ENCODE measurements at regions not wholly inside any gene's neighbourhood (a gene's known extent, or its start where the extent isn't known, plus 50 kb on each side); places are given as distances from the start of the nearest gene placed in this dataset.

DNA sequence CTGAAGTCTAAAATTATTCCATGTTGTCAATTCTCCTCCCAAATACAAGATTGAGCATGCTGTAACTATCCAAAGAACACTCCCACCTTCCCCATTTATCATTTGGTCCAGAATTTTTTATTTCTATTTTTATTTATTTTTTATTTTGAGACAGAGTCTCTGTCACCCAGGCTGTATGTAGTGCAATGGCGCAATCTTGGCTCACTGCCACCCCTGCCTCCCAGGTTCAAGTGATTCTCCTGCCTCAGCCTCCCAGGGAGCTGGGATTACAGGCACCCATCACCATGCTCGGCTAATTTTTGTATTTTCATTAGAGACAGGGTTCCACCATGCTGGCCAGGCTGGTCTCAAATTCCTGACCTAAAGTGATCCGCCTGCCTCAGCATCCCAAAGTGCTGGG is 306.8 kb downstream of the KLF12 start:
- TF ChIP-seq, protein P1, sequence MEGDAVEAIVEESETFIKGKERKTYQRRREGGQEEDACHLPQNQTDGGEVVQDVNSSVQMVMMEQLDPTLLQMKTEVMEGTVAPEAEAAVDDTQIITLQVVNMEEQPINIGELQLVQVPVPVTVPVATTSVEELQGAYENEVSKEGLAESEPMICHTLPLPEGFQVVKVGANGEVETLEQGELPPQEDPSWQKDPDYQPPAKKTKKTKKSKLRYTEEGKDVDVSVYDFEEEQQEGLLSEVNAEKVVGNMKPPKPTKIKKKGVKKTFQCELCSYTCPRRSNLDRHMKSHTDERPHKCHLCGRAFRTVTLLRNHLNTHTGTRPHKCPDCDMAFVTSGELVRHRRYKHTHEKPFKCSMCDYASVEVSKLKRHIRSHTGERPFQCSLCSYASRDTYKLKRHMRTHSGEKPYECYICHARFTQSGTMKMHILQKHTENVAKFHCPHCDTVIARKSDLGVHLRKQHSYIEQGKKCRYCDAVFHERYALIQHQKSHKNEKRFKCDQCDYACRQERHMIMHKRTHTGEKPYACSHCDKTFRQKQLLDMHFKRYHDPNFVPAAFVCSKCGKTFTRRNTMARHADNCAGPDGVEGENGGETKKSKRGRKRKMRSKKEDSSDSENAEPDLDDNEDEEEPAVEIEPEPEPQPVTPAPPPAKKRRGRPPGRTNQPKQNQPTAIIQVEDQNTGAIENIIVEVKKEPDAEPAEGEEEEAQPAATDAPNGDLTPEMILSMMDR (IDR thresholded peaks at IDR 0.05; ENCODE audit: low read depth, low read length, missing control alignments), result no peak
- no peak for DNase-seq (ENCODE audit: extremely low read depth, low read depth)
- no peak overlapping the region for H3K4me3 ChIP-seq (replicated peaks; ENCODE audit: low read depth, low read length)

DNA sequence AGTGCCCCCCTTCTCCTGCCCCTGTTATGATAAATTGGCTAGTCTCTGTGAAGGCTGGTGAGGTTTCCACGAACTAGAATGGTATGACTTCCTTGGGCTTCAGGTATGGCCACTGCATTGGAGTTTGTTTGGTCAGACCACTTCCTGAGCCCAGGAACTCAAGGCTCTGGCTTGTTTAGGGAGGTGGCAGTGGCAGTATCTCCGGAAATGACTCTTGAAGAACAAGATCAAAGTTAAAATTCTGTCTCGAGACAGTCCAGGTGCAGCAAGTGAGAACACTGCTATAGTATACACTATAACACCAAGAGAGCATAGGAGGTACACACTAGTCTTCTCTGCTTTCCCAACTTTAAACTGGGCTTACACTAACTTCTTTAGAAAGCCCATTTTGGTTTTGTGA is 309.1 kb downstream of the KLF12 start:
- TF ChIP-seq, protein P1 (IDR thresholded peaks at IDR 0.05; ENCODE audit: low read depth, low read length, missing control alignments), result no peak

DNA sequence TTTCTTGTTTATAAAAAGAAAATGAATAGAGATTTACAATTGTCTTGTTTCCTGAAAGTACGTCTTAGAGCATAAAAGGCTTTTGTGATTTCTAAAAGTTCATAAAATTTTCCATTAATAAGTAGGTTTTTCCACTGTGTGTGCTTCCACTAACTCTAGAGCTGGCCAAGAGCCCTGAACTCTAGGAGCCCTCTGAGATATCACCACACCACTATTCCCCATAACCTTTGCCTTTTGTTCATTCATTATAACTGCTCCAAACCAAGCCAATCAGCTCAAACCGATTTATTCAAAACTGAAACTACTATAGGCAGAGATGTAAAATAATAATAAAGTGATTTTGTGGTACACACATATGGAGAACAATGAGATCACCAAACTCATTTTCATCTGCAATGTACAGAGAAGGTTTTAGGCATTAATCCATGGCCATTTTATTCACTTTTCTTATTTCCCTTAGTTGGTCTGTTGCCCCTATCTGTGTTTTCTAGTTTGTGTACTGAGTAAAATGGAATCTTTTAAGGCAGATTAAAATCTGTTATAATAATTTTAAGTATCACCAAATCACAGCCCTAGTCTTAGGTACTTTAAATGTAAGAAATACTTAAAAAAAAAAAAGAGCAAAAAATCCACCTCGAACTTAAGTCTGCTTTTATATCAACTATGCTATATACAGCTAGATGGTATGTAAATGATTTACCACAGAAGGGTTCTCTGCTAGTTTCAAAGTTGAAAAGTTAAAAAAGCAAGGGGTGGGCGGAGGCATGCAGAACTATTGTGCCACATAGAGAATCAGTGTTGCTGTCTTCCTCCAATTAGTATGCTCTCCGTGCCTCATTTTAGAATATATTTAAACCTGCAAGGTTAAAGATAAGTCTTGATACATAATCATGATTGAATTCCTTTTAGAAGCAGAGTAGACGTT is 311.3 kb downstream of the KLF12 start:
- TF ChIP-seq, protein P1 (IDR thresholded peaks at IDR 0.05; ENCODE audit: low read depth, low read length, missing control alignments), result no peak
- DNase-seq (ENCODE audit: extremely low read depth, low read depth), result no peak
- H3K4me3 ChIP-seq (replicated peaks; ENCODE audit: low read depth, low read length), result no peak overlapping the region

More for the DNA sequence above, 309.1 kb downstream of the KLF12 start:
- no peak for DNase-seq (ENCODE audit: extremely low read depth, low read depth)
- H3K4me3 ChIP-seq (replicated peaks; ENCODE audit: low read depth, low read length), result no peak overlapping the region

DNA sequence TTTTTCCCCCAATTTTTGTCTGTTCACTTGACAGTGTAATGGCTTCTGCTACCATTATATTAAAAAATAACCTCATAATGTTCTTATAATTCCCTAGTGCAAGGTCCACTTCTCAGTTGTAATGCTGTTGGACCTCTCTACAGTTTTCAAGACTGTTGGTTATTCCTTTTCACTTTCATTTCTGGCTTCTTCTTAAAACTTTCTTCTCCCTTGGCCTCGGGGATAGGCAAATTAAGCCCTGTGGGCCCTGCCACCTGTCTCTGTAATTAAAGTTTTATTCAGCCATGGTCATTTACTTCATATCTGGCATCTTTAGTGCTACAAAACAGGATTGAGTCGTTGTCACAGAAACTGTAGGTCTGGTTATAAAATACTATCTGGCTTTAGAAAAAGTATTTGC is 313.5 kb downstream of the KLF12 start:
- no peak overlapping the region for H3K4me3 ChIP-seq (replicated peaks; ENCODE audit: low read depth, low read length)
- TF ChIP-seq, protein P1 (IDR thresholded peaks at IDR 0.05; ENCODE audit: low read depth, low read length, missing control alignments), result no peak
- no peak for DNase-seq (ENCODE audit: extremely low read depth, low read depth)

- TF ChIP-seq, protein P1 (IDR thresholded peaks at IDR 0.05; ENCODE audit: low read depth, low read length, missing control alignments), result no peak
- no peak for DNase-seq (ENCODE audit: extremely low read depth, low read depth)
- H3K4me3 ChIP-seq (replicated peaks; ENCODE audit: low read depth, low read length), result no peak overlapping the region
Measured at GRCh38 chr13:73820285-73820684, 313.9 kb downstream of the KLF12 start.

DNA sequence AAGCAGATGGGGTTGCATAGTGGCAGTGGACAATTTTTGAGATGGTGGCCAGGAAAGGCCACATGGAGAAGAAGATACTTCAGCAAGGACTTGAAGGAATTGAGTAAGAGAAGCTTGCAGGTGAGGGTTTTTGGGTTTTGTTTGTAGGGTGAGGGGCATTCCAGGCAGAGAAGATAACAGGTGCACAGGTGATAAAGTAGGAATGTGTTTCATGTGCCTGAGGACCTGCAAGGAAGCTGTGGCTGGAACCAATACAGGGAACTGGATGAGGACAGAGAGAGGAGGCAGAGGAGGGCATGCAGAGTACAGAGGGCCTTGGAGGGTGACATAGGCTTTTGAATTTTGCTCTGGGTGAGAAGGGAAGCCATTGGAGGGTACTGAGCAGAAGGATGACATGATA is 314.5 kb downstream of the KLF12 start:
- H3K4me3 ChIP-seq (replicated peaks; ENCODE audit: low read depth, low read length), result no peak overlapping the region
- TF ChIP-seq, protein P1 (IDR thresholded peaks at IDR 0.05; ENCODE audit: low read depth, low read length, missing control alignments), result no peak
- DNase-seq (ENCODE audit: extremely low read depth, low read depth), result no peak

Measured in HFF-Myc (cell line).